ENCODE measurements at regions not wholly inside any gene's neighbourhood (a gene's known extent, or its start where the extent isn't known, plus 50 kb on each side); places are given as distances from the start of the nearest gene placed in this dataset.

GRCh38 chr4:123121241-123121907 lies 199.0 kb upstream of the NUDT6 start:
- Mint-ChIP-seq H3K4me1 (ENCODE audit: low read depth) (no peaks in the 10 kb centered on the region), H3K36me3 (ENCODE audit: low read depth) (peaks cover 14% of the 10 kb centered on the region), H3K27me3 (no peaks in the 10 kb centered on the region), H3K9me3 (peaks cover 1% of the 10 kb centered on the region), H3K27ac (no peak overlapping the region), H3K4me3 (no peak overlapping the region)
- intact Hi-C loops (cut with micrococcal nuclease) = no loop called here
- POLR2A ChIA-PET = no interaction called here
- no peak for TF ChIP-seq CTCF (IDR thresholded peaks at IDR 0.05)
- DNase-seq (no peak), ATAC-seq (no peak)
- CTCF ChIA-PET = no interaction called here

GRCh38 chr4:123125477-123125876 lies 203.1 kb upstream of the NUDT6 start:
- intact Hi-C loops (cut with micrococcal nuclease) = no loop called here
- TF ChIP-seq CTCF (IDR thresholded peaks at IDR 0.05) = no peak
- H3K9me3 Mint-ChIP-seq = peaks cover 1% of the 10 kb centered on the region
- H3K27ac Mint-ChIP-seq = no peak overlapping the region
- CTCF ChIA-PET = interaction anchor here (0.9 kb wide), 1 partner anchor 23 kb away, joined by 4 read pairs; no protein-coding TSS in a partner anchor
- ATAC-seq (no peak), DNase-seq (no peak)
- POLR2A ChIA-PET = no interaction called here
- H3K4me1 Mint-ChIP-seq (ENCODE audit: low read depth) = no peaks in the 10 kb centered on the region
- H3K27me3 Mint-ChIP-seq = no peaks in the 10 kb centered on the region
- H3K4me3 Mint-ChIP-seq = no peak overlapping the region
- H3K36me3 Mint-ChIP-seq (ENCODE audit: low read depth) = peaks cover 11% of the 10 kb centered on the region

DNA sequence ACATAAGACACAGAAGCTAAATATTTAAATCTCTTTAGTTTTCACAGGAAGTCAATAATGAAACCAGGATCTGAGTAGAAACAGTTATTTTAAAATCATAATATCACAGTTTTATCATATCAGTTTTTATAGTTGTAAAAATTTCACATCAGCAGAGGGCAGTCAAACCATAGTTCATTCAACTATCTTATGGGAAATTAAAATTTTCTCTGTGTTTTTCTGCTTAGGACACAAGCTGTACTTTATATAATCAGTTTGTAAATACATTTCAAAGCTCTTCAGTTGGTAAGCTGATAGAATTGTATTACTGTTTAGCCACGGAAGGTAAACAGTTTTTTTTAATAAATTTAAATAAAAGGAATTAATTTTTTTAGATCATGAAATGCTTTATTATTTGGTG lies 204.8 kb upstream of the NUDT6 start:
- no peak for ATAC-seq
- H3K4me1 Mint-ChIP-seq (ENCODE audit: low read depth) = no peaks in the 10 kb centered on the region
- peaks cover 1% of the 10 kb centered on the region for H3K9me3 Mint-ChIP-seq
- TF ChIP-seq CTCF (IDR thresholded peaks at IDR 0.05) = no peak
- no peaks in the 10 kb centered on the region for H3K27me3 Mint-ChIP-seq
- no peak overlapping the region for H3K27ac Mint-ChIP-seq
- CTCF ChIA-PET = interaction anchor here (0.6 to 1.1 kb wide), 2 partner anchors 233 to 618 kb away, joined by 3 read pairs; no protein-coding TSS in a partner anchor
- intact Hi-C loops (cut with micrococcal nuclease) = no loop called here
- peaks cover 11% of the 10 kb centered on the region for H3K36me3 Mint-ChIP-seq (ENCODE audit: low read depth)
- no peak overlapping the region for H3K4me3 Mint-ChIP-seq
- POLR2A ChIA-PET = no interaction called here
- no peak for DNase-seq

- POLR2A ChIA-PET = interaction anchor here (0.6 kb wide), 1 partner anchor 23 kb away, joined by 3 read pairs; no protein-coding TSS in a partner anchor
- Mint-ChIP-seq H3K9me3 (peaks cover 1% of the 10 kb centered on the region), H3K27ac (no peak overlapping the region), H3K4me1 (ENCODE audit: low read depth) (no peaks in the 10 kb centered on the region), H3K36me3 (ENCODE audit: low read depth) (peaks cover 11% of the 10 kb centered on the region), H3K27me3 (no peaks in the 10 kb centered on the region), H3K4me3 (no peak overlapping the region)
- no peak for TF ChIP-seq CTCF (IDR thresholded peaks at IDR 0.05)
- CTCF ChIA-PET = interaction anchor here (0.9 kb wide), 1 partner anchor 25 kb away, joined by 3 read pairs; no protein-coding TSS in a partner anchor
- intact Hi-C loops (cut with micrococcal nuclease) = no loop called here
- ATAC-seq (no peak), DNase-seq (no peak)
Measured at GRCh38 chr4:123127875-123128274, 205.5 kb upstream of the NUDT6 start.

DNA sequence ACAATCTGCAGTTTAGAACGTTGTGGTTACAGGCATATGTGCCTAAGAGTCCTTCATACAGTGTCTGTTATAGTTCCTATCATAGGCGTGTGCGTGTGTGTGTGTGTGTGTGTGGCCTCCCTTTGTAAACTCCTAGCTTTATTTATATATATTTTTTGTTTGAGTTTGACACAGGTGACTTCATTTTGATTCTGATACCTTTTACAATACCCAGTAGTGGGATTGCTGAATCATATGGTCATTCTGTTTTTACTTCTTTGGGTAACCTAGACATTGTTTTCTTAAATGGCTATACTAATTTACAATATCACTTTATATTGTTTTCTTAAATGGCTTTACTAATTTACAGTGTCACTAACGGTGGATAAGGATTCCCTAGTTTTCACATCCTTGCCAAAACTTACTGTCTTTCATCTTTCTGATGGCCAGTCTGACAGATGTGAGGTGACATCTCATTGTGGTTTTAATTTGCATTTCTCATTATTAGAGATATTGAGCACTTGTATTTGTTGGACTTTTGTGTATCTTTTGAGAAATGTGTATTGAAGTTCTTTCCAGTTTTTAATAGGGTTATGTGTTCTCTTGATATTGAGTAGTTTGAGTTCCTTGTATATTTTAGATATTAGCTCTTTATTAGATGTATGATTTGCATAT lies 211.1 kb upstream of the NUDT6 start:
- CTCF ChIA-PET = no interaction called here
- Mint-ChIP-seq H3K4me3 (no peak overlapping the region), H3K9me3 (no peaks in the 10 kb centered on the region), H3K36me3 (ENCODE audit: low read depth) (peaks cover 3% of the 10 kb centered on the region), H3K4me1 (ENCODE audit: low read depth) (no peaks in the 10 kb centered on the region), H3K27me3 (no peaks in the 10 kb centered on the region), H3K27ac (no peak overlapping the region)
- POLR2A ChIA-PET = no interaction called here
- DNase-seq = no peak
- no peak for TF ChIP-seq CTCF (IDR thresholded peaks at IDR 0.05)
- no peak for ATAC-seq
- intact Hi-C loops (cut with micrococcal nuclease) = no loop called here

Data from activated CD8-positive, alpha-beta T cell treated with anti-CD3 and anti-CD28 coated beads for 36 hours (primary cell).